ENCODE measurements at regions not wholly inside any gene's neighbourhood (a gene's known extent, or its start where the extent isn't known, plus 50 kb on each side); places are given as distances from the start of the nearest gene placed in this dataset.
A peak's percentile ranks its signal among the peaks of the same experiment; 100 is the strongest.

- no peak for DNase-seq (ENCODE audit: low read depth)
Observed at GRCh38 chr12:123041042-123041531, 60.6 kb downstream of the ARL6IP4 start.

DNA sequence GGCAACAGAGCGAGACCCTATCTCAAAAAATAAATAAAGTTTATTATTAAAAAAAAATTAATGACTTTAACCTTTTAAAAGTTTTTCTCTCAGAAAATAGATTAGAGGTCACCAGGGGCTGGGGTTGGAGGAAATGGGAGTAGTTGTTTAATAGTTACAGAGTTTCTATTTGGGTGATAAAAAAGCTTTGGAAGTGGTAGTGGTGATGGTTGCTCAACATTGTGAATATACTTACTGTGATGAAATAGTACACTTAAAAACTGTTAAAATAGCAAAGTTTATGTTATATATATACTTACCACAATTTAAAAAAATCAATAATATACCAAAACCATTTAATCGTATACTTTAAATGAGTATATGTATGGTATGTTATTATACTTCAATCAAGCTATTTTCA is 59.6 kb downstream of the ARL6IP4 start:
- DNase-seq (ENCODE audit: low read depth) = no peak

GRCh38 chr12:123038966-123039365 is 58.5 kb downstream of the ARL6IP4 start:
- no peak for DNase-seq (ENCODE audit: low read depth)

DNA sequence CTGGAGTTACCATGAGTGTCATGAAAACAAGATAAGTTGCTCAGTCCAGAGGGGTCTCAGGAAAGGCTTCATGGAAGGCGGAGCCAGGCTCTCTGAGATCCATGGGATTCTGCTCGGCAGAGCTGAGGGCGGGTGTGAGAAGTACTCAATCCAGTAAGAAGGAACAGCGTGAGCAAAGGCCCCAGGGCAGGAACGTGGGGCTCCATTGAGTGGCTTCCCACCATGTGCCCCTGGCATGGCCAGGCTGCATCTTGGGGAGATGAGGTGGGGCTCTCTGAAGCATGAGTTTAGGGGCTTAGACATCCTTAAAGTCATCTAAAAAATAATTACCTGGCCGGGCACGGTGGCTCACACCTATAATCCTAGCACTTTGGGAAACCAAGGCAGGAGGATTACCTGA is 58.0 kb downstream of the ARL6IP4 start:
- DNase-seq (ENCODE audit: low read depth) = no peak

DNA sequence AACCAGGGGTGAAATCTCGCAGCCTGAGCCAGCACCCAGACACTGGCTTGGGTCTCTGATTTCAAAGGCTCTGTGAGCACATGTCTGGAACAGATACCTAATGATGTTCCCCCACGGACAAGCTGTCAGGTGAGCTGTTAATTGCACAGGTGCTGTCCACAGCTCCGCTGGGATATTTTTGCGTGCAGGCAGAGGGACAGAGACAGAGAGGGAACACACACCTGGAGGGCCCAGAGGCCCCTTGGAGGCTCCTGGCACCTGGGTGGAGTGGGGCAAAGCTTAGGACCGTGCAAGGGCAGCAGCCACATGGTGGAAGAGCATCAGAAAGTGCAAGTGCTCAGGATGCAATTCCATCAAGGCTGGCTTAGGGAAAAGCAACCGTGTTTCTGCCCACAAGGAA is 57.3 kb downstream of the ARL6IP4 start:
- no peak for DNase-seq (ENCODE audit: low read depth)

- DNase-seq (ENCODE audit: low read depth) = no peak
Observed at GRCh38 chr12:123036466-123037285, 56.2 kb downstream of the ARL6IP4 start.

DNA sequence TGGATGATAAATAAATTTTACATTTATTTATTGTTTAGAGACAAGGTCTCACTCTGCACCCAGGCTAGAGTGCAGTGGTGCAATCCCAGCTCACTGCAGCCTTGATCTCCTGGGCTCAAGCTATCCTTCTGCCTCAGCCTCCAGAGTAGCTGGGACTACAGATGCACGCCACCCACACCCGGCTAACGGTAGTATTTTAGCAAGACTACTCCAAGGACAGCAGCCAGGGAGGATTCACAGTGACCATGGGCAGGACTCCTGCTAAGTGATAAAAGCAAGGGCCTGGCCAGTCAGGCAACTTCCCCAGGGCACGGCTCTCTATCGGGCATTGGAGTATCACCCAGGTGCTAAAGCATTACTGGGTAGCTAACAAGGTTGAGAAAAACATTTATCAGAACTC is 55.4 kb downstream of the ARL6IP4 start:
- DNase-seq (ENCODE audit: low read depth) = no peak

DNA sequence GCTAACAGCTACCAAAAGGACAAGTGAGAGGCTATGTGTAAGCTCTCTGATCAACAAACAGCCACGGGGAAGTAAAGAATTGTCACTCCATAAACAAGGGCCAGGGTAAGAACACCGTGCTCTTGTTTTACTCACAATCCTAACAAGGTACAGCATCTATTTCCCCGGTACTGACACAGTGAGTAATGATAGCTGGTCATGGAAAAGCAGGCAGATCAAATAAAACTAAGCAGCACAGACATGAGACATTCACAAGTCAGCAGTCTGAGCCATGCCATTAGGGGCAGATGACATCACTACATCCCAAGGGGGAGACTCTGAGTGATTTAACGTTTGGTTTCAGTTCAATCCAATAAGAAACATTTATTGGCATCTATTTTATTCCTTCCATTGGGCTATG is 54.4 kb downstream of the ARL6IP4 start:
- peak; percentile 66 for DNase-seq (ENCODE audit: low read depth)

- DNase-seq (ENCODE audit: low read depth) = no peak
Observed at GRCh38 chr12:123034022-123034541, 53.6 kb downstream of the ARL6IP4 start.

GRCh38 chr12:123033392-123034021 is 53.0 kb downstream of the ARL6IP4 start:
- DNase-seq (ENCODE audit: low read depth) = no peak

DNA sequence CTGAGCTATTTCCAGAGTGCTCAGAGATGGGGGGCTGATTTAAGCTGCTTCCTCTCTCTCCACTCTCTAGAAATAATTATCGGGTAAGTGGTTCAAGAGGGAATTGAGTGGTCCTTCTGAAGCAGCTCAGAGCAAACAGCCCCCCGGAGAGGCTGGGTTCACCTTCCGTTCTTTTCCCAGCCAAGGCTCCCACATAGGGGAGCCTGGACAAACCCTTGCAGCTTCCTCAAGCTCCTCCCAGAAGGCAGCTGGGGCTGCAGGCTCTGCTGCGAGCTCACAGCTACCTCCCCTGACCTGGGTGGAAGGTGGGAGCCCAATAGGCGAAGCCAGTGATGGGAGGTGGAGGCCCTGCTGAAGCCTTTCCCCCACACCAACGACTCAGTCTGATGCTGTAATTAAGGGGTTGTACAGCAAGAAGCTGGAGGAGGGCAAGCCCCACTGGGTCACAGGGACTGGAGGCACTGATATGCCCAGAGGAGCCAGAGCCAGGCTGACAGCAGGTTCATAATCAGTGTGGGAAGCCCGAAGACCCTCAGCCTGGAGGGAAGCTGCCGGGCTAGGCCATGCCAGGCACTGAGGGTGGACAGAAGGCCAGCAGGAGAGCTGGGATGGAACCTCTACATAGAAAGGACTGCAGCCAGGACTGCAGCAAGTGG is 52.4 kb downstream of the ARL6IP4 start:
- no peak for DNase-seq (ENCODE audit: low read depth)
